NCI-H82 (cell line): ENCODE measurements at regions not wholly inside any gene's neighbourhood (a gene's known extent, or its start where the extent isn't known, plus 50 kb on each side); places are given as distances from the start of the nearest gene placed in this dataset.

Experiments
- DNase-seq: peaks from one replicate; lab custom pipeline; 2025; lab: John Stamatoyannopoulos, UW

- no peak for DNase-seq
Measured at GRCh38 chr3:45330510-45331295, 57.7 kb upstream of the LARS2 start.

DNA sequence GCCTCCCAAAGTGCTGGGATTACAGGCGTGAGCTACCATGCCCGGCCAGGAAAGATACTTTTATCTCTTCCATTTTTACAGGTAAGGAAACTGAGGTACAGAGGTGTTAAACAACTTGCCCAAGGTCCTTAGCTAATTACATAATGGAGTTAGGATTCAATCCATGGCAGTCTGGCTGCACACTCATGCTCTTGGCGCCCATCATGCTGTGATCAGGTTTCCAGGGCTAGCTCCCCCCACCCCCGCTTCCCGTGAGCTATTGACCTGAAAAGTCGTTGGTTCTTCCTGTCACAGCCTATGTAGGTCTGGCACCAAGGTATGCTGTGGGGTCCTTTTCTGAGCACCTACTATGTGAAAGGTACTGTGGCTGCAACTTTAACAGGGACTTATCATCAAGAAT, 55.9 kb upstream of the LARS2 start:
- DNase-seq, result no peak

GRCh38 chr3:45332901-45333407, 55.4 kb upstream of the LARS2 start:
- DNase-seq, result no peak

- no peak for DNase-seq
Measured at GRCh38 chr3:45333549-45333948, 54.8 kb upstream of the LARS2 start.

DNA sequence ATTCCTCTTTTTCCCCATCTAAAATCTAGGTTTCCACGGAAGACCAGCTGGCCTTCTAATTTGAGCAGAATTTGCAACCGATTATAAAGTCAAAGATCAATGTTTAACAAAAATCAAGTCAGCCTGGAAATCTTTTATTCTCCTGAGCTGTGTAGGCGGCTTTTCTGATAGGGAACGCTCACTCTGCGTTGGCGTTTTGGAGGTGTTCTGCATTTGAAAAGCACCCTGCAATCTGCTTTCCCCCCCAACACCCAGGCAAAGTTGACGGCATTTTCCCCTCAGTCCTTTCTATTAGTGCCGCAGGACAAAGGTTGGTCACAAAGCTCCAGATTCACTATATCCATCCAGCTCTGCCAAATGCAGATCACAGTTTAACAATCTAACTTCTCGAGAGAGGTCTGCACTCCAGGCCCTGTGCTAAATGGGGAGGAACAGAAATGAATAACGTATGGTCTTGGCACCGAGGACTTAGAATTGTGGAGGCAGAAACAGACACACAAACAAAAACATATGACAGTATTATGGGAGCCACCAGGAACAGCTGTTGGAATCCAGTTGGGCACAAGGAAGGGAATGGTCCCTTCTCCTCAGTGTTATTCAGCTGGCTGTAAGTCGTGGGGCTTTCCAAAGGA, 50.4 kb upstream of the LARS2 start:
- DNase-seq, result no peak
